ENCODE measurements at regions not wholly inside any gene's neighbourhood (a gene's known extent, or its start where the extent isn't known, plus 50 kb on each side); places are given as distances from the start of the nearest gene placed in this dataset.

DNA sequence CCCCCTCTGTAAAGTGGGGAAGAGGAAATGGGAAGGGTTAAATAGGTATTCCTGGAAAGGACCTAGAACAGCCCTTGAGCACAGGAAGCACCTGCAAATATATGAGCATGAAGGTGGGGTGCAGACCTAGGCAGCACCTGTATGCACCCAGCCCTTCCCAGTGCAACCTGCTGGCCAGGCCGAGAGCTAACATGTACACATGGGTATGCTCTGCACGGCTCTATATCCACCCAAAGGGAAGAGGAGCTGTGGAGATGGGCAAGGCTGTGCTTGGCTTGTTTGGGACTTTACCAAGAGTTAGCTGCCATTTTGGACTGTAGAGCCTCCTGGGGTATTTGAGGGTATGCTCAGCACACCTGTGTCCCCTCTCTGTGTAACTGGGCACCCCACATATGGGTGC, 171.2 kb downstream of the KLF13 start:
- H3K9me3 ChIP-seq (ENCODE audit: control insufficient read depth in 1 of 2, low read length in 2 of 2), result no peaks in the 10 kb centered on the region
- no peak for DNase-seq
- H3K27ac ChIP-seq (ENCODE audit: low read depth, low read length), result no peak overlapping the region
- H3K4me1 ChIP-seq (ENCODE audit: insufficient read depth, low read length), result no peaks in the 10 kb centered on the region
- H3K4me3 ChIP-seq (ENCODE audit: low read length in 2 of 2), result no peak overlapping the region
- intact Hi-C loops (cut with micrococcal nuclease), result no loop called here
- Mint-ChIP-seq H3K4me1 (peaks cover 0 to 2% (median under 1%) of the 10 kb centered on the region in 4 donors), H3K36me3 (no peaks in the 10 kb centered on the region), H3K9me3 (no peaks in the 10 kb centered on the region), H3K4me3 (no peak overlapping the region), H3K27me3 (no peaks in the 10 kb centered on the region), H3K27ac (no peak overlapping the region)
- POLR2A ChIA-PET (ENCODE audit: partially characterized antibody), result no interaction called here
- CTCF ChIA-PET (ENCODE audit: partially characterized antibody), result interaction anchor here (0.7 to 1.2 kb wide), 4 partner anchors 8 to 297 kb away, joined by 3 to 7 read pairs (median 4); no protein-coding TSS in a partner anchor
- no peaks in the 10 kb centered on the region for H3K36me3 ChIP-seq (ENCODE audit: insufficient read depth, low read length)
- no peaks in the 10 kb centered on the region for H3K27me3 ChIP-seq (ENCODE audit: insufficient read depth, low read length)

- ChIA-PET POLR2A (ENCODE audit: partially characterized antibody) (no interaction called here), CTCF (ENCODE audit: partially characterized antibody) (interaction anchor here (0.7 to 1.2 kb wide), 4 partner anchors 8 to 298 kb away, joined by 3 to 7 read pairs (median 4); no protein-coding TSS in a partner anchor)
- intact Hi-C loops (cut with micrococcal nuclease), result no loop called here
- Mint-ChIP-seq H3K27ac (no peak overlapping the region), H3K4me3 (no peak overlapping the region), H3K4me1 (peaks cover 0 to 2% (median under 1%) of the 10 kb centered on the region in 4 donors), H3K27me3 (no peaks in the 10 kb centered on the region), H3K36me3 (no peaks in the 10 kb centered on the region), H3K9me3 (no peaks in the 10 kb centered on the region)
- Histone ChIP-seq H3K27ac (ENCODE audit: low read depth, low read length) (no peak overlapping the region), H3K4me1 (ENCODE audit: insufficient read depth, low read length) (no peaks in the 10 kb centered on the region), H3K27me3 (ENCODE audit: insufficient read depth, low read length) (no peaks in the 10 kb centered on the region), H3K9me3 (ENCODE audit: control insufficient read depth in 1 of 2, low read length in 2 of 2) (no peaks in the 10 kb centered on the region), H3K4me3 (ENCODE audit: low read length in 2 of 2) (no peak overlapping the region), H3K36me3 (ENCODE audit: insufficient read depth, low read length) (no peaks in the 10 kb centered on the region)
- no peak for DNase-seq
Measured at GRCh38 chr15:31498329-31498728, 171.7 kb downstream of the KLF13 start.

DNA sequence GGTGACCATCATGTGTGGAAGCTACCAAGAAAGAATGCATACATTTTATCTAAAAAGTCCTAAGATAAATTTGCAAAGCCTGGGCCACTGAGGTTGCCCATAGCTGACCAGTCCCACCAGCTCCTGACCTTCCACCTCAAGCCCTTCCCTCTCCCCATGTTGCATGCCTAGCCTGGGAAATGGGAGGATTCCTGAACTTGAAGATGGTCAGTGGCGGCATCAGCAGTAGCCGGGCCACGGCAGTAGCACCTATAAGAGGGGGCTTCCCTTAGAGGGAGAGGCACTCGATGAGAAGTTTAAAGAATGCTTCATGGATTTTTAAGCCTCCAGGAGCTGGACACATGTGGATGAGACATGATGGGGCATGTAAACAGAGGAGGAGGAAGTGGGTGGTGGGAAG, 172.1 kb downstream of the KLF13 start:
- intact Hi-C loops (cut with micrococcal nuclease), result no loop called here
- CTCF ChIA-PET (ENCODE audit: partially characterized antibody), result interaction anchor here (0.8 to 1.2 kb wide), 3 partner anchors 9 to 10 kb away, joined by 3 to 7 read pairs (median 4); no protein-coding TSS in a partner anchor
- POLR2A ChIA-PET (ENCODE audit: partially characterized antibody), result no interaction called here
- H3K27me3 ChIP-seq (ENCODE audit: insufficient read depth, low read length), result no peaks in the 10 kb centered on the region
- H3K4me1 Mint-ChIP-seq, result peaks cover 0 to 2% (median under 1%) of the 10 kb centered on the region in 4 donors
- H3K4me1 ChIP-seq (ENCODE audit: insufficient read depth, low read length), result no peaks in the 10 kb centered on the region
- H3K27ac Mint-ChIP-seq, result no peak overlapping the region
- no peaks in the 10 kb centered on the region for H3K9me3 ChIP-seq (ENCODE audit: control insufficient read depth in 1 of 2, low read length in 2 of 2)
- H3K9me3 Mint-ChIP-seq, result no peaks in the 10 kb centered on the region
- no peak overlapping the region for H3K4me3 ChIP-seq (ENCODE audit: low read length in 2 of 2)
- H3K27ac ChIP-seq (ENCODE audit: low read depth, low read length), result no peak overlapping the region
- H3K36me3 Mint-ChIP-seq, result no peaks in the 10 kb centered on the region
- H3K27me3 Mint-ChIP-seq, result no peaks in the 10 kb centered on the region
- DNase-seq, result no peak
- no peaks in the 10 kb centered on the region for H3K36me3 ChIP-seq (ENCODE audit: insufficient read depth, low read length)
- H3K4me3 Mint-ChIP-seq, result no peak overlapping the region

- Histone ChIP-seq H3K4me1 (ENCODE audit: insufficient read depth, low read length) (no peaks in the 10 kb centered on the region), H3K27ac (ENCODE audit: low read depth, low read length) (no peak overlapping the region), H3K9me3 (ENCODE audit: control insufficient read depth in 1 of 2, low read length in 2 of 2) (no peaks in the 10 kb centered on the region), H3K4me3 (ENCODE audit: low read length in 2 of 2) (no peak overlapping the region), H3K27me3 (ENCODE audit: insufficient read depth, low read length) (no peaks in the 10 kb centered on the region), H3K36me3 (ENCODE audit: insufficient read depth, low read length) (no peaks in the 10 kb centered on the region)
- no peaks in the 10 kb centered on the region for H3K9me3 Mint-ChIP-seq
- intact Hi-C loops (cut with micrococcal nuclease), result no loop called here
- CTCF ChIA-PET (ENCODE audit: partially characterized antibody), result interaction anchor here (1.3 kb wide), 1 partner anchor 11 kb away, joined by 3 read pairs; no protein-coding TSS in a partner anchor
- H3K27ac Mint-ChIP-seq, result no peak overlapping the region
- no peaks in the 10 kb centered on the region for H3K27me3 Mint-ChIP-seq
- no peak overlapping the region for H3K4me3 Mint-ChIP-seq
- no peaks in the 10 kb centered on the region for H3K36me3 Mint-ChIP-seq
- peaks cover 0 to 2% (median under 1%) of the 10 kb centered on the region in 4 donors for H3K4me1 Mint-ChIP-seq
- DNase-seq, result no peak
- POLR2A ChIA-PET (ENCODE audit: partially characterized antibody), result no interaction called here
Measured at GRCh38 chr15:31499236-31499952, 172.8 kb downstream of the KLF13 start.

DNA sequence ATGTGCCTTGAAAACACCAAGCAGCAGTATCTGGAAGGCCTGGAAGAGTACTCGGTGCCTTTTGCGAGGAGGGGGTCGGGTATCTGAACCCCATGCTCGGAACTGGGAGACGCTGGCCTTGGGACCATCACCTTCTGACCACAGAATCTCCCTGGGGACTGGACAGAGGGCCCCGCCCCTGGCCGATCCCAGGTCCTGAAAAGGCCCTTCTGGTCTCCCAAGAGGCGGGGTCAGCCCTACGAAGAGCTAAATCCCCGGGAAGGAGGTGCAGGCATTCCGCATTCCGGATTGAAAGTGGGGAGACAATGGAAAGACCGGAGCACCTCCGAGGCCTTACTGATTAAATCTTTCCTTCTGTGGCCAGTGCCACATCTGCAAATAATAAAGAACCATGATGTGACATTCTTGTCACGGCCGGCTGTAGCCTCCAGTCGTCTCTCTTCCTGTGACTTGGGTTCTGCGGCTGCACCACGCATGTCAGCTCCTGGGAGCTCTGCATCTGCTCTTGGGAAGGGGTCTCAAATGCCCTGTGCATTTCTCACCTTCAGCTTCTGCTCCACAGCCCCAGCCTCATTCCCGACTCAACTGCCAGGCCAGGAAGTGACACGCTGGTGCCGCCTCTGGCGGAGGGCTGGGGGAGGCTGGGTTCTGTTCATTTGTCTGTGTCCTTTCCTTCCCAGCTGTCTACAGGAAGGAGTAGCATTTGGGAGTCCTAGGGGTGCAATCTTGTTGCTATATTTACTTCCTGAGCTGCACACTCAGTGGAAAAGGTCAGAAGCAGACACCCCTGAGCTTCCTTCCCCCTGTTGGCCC, 173.5 kb downstream of the KLF13 start:
- H3K36me3 ChIP-seq (ENCODE audit: insufficient read depth, low read length), result no peaks in the 10 kb centered on the region
- H3K4me3 ChIP-seq (ENCODE audit: low read length in 2 of 2), result no peak overlapping the region
- Mint-ChIP-seq H3K27me3 (no peaks in the 10 kb centered on the region), H3K4me3 (no peak overlapping the region), H3K36me3 (no peaks in the 10 kb centered on the region), H3K27ac (no peak overlapping the region), H3K9me3 (no peaks in the 10 kb centered on the region), H3K4me1 (peaks cover 0 to 2% (median under 1%) of the 10 kb centered on the region in 4 donors)
- no peak for DNase-seq
- H3K4me1 ChIP-seq (ENCODE audit: insufficient read depth, low read length), result no peaks in the 10 kb centered on the region
- no peaks in the 10 kb centered on the region for H3K27me3 ChIP-seq (ENCODE audit: insufficient read depth, low read length)
- intact Hi-C loops (cut with micrococcal nuclease), result no loop called here
- POLR2A ChIA-PET (ENCODE audit: partially characterized antibody), result interaction anchor here (0.6 kb wide), 1 partner anchor 641 kb away, joined by 3 read pairs; no protein-coding TSS in a partner anchor
- H3K27ac ChIP-seq (ENCODE audit: low read depth, low read length), result no peak overlapping the region
- no peaks in the 10 kb centered on the region for H3K9me3 ChIP-seq (ENCODE audit: control insufficient read depth in 1 of 2, low read length in 2 of 2)
- CTCF ChIA-PET (ENCODE audit: partially characterized antibody), result interaction anchor here (1.1 to 1.3 kb wide), 2 partner anchors 12 to 300 kb away, joined by 3 to 4 read pairs; no protein-coding TSS in a partner anchor

- DNase-seq, result no peak
- no peaks in the 10 kb centered on the region for H3K27me3 ChIP-seq (ENCODE audit: insufficient read depth, low read length)
- CTCF ChIA-PET (ENCODE audit: partially characterized antibody), result interaction anchor here (1.1 to 1.3 kb wide), 2 partner anchors 12 to 301 kb away, joined by 3 to 4 read pairs; no protein-coding TSS in a partner anchor
Measured at GRCh38 chr15:31500766-31501449, 174.3 kb downstream of the KLF13 start.

More at GRCh38 chr15:31500766-31501449, 174.3 kb downstream of the KLF13 start:
- H3K27ac ChIP-seq (ENCODE audit: low read depth, low read length), result no peak overlapping the region
- no peaks in the 10 kb centered on the region for H3K27me3 Mint-ChIP-seq
- H3K9me3 Mint-ChIP-seq, result no peaks in the 10 kb centered on the region
- no peak overlapping the region for H3K4me3 Mint-ChIP-seq
- no peaks in the 10 kb centered on the region for H3K36me3 ChIP-seq (ENCODE audit: insufficient read depth, low read length)
- intact Hi-C loops (cut with micrococcal nuclease), result no loop called here
- no peak overlapping the region for H3K27ac Mint-ChIP-seq
- H3K4me1 Mint-ChIP-seq, result peaks cover 0 to 2% (median under 1%) of the 10 kb centered on the region in 4 donors
- no peaks in the 10 kb centered on the region for H3K4me1 ChIP-seq (ENCODE audit: insufficient read depth, low read length)
- no peaks in the 10 kb centered on the region for H3K9me3 ChIP-seq (ENCODE audit: control insufficient read depth in 1 of 2, low read length in 2 of 2)
- no peaks in the 10 kb centered on the region for H3K36me3 Mint-ChIP-seq
- POLR2A ChIA-PET (ENCODE audit: partially characterized antibody), result interaction anchor here (0.6 kb wide), 1 partner anchor 641 kb away, joined by 3 read pairs; no protein-coding TSS in a partner anchor
- no peak overlapping the region for H3K4me3 ChIP-seq (ENCODE audit: low read length in 2 of 2)
